Lower leg skin (tissue), 3 donors: ENCODE measurements at regions not wholly inside any gene's neighbourhood (a gene's known extent, or its start where the extent isn't known, plus 50 kb on each side); places are given as distances from the start of the nearest gene placed in this dataset.

Experiments
- CTCF ChIP-seq, 3 donors: fragments of 450-650 bp; IDR thresholded peaks; one replicate each; pipeline ENCODE4 v1.5.1; 2016; ENCODE audit warnings: antibody characterized with exemption in 3 of 3, mild to moderate bottlenecking in 3 of 3, moderate library complexity in 2 of 3
- POLR2A ChIP-seq, 2 donors: fragments of 450-650 bp; IDR thresholded peaks; one replicate each; pipeline ENCODE4 v1.6.1; 2016 to 2017; ENCODE audit warnings: antibody characterized with exemption in 2 of 2, mild to moderate bottlenecking in 1 of 2, moderate library complexity in 1 of 2

- no peak for TF ChIP-seq CTCF (IDR thresholded peaks at IDR 0.05)
- no peak for TF ChIP-seq POLR2A (IDR thresholded peaks at IDR 0.05)
Measured at GRCh38 chr3:25021816-25022215, 406.2 kb upstream of the RARB start.
